SH-SY5Y (cell line): ENCODE measurements at regions not wholly inside any gene's neighbourhood (a gene's known extent, or its start where the extent isn't known, plus 50 kb on each side); places are given as distances from the start of the nearest gene placed in this dataset.

ENCODE experiments used
- GATA2 ChIP-seq: IDR thresholded peaks from 2 replicates; pipeline ENCODE4 v1.6.1; 2011; ENCODE audit warnings: mild to moderate bottlenecking, low read depth, low read length
- GATA3 ChIP-seq: IDR thresholded peaks from 2 replicates; pipeline ENCODE4 v1.6.1; 2011; ENCODE audit warnings: low read depth, mild to moderate bottlenecking, low read length, moderate library complexity

- TF ChIP-seq GATA2 (no peak), GATA3 (no peak)
Measured at GRCh38 chr10:129305046-129305445, 162.0 kb upstream of the MGMT start.
